OCI-LY3 (cell line): ENCODE measurements at regions not wholly inside any gene's neighbourhood (a gene's known extent, or its start where the extent isn't known, plus 50 kb on each side); places are given as distances from the start of the nearest gene placed in this dataset.

ENCODE experiments used
- H2AFZ ChIP-seq: fragments of 200-600, 300-600 bp; shearing (Covaris generic); 2 replicates; pipeline ENCODE4 v1.6.0; 2014; ENCODE audit warnings: antibody characterized with exemption, low read depth, low read length
- H3K27ac ChIP-seq: fragments of 200-600, 300-600 bp; sonication (generic); 2 replicates; pipeline ENCODE4 v1.5.1; 2014; ENCODE audit warnings: mild to moderate bottlenecking, low read length, moderate library complexity, mixed read lengths
- H3K27me3 ChIP-seq: fragments of 200-600, 300-600 bp; sonication (generic); 2 replicates; pipeline ENCODE4 v1.6.1; 2014; ENCODE audit warnings: low read depth, low read length, mixed read lengths
- H3K36me3 ChIP-seq: fragments of 200-600, 300-600 bp; sonication (generic); replicated peaks from 2 replicates; pipeline ENCODE3; 2014; ENCODE audit warnings: low read depth, low read length, mixed read lengths
- H3K4me1 ChIP-seq: fragments of 300-600, 200-600 bp; sonication (generic); 2 replicates; pipeline ENCODE4 v1.6.1; 2014; ENCODE audit warnings: low read length, mixed read lengths
- H3K4me2 ChIP-seq: fragments of 200-600, 300-600 bp; sonication (generic); 2 replicates; pipeline ENCODE4 v1.6.1; 2014; ENCODE audit warnings: low read length, mixed read lengths
- H3K4me3 ChIP-seq: fragments of 300-600, 200-600 bp; sonication (generic); 2 replicates; pipeline ENCODE4 v1.5.1; 2014; ENCODE audit warnings: antibody characterized with exemption, mild to moderate bottlenecking, low read length, moderate library complexity
- H3K79me2 ChIP-seq: fragments of 300-600, 200-600 bp; shearing (Covaris generic); 2 replicates; pipeline ENCODE4 v1.6.1; 2014; ENCODE audit warnings: mild to moderate bottlenecking, low read length, mixed read lengths
- H3K9ac ChIP-seq: fragments of 300-600, 200-600 bp; shearing (Covaris generic); 2 replicates; pipeline ENCODE4 v1.6.0; 2014; ENCODE audit warnings: mild to moderate bottlenecking, low read length, moderate library complexity
- H3K9me3 ChIP-seq: fragments of 200-600, 300-600 bp; shearing (Covaris generic); 2 replicates; pipeline ENCODE4 v1.6.1; 2014; ENCODE audit warnings: low read length, mixed read lengths; ENCODE audit not compliant: insufficient read depth
- H4K20me1 ChIP-seq: fragments of 200-600, 300-600 bp; sonication (generic); 2 replicates; pipeline ENCODE4 v1.6.1; 2016; ENCODE audit warnings: low read length, mixed read lengths; ENCODE audit not compliant: insufficient read depth
- EZH2phosphoT487 ChIP-seq: fragments of 200-600 bp; shearing (Covaris generic); IDR thresholded peaks from 2 replicates; pipeline ENCODE4 v1.6.1; 2018; ENCODE audit warnings: antibody characterized with exemption, mixed run types, low read depth
- TF ChIP-seq, protein P1 (sequence below): fragments of 200-600, 300-600 bp; sonication (generic); IDR thresholded peaks from 2 replicates; pipeline ENCODE4 v1.5.1; 2014; ENCODE audit warnings: antibody characterized with exemption, low read length, low read depth

DNA sequence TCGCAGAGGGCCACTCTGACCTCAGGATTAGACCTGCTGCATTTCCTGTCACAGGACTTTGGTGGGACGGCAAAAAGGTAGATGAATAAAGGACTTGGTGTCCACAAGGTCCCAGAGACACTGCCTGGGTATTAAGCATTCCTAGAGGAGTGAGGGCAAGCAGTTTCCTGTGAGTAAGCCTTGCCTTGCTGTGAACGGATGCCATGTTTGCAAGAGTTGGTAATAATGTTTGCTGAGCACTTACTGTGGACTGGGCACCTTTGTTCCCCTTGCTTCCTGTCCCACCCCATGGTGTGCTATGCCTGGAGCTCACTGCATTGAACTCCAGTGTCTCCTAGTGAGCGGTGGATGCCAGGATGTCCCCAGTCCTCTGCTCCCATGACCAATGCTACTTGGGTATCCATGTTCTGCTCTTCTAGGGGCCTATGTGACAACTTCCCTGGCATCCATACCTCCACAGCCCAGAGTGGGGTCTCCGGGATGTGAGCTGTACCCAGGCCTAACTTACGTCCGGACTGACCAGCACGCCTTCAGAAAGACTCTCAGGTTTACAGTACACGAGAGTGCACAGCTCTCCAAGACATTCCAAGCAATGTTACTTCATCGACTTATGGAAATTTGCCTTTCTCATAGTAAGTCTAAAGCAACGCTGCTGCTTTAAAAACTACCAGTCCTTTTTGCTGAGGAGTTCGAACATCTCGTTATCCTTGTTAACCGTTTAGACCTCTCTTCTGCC lies 95.5 kb upstream of the MSX1 start:
- Histone ChIP-seq H3K4me3 (peak overlapping the region; percentile 72), H3K36me3 (no peaks in the 10 kb centered on the region), H3K9me3 (no peaks in the 10 kb centered on the region), H3K4me1 (peaks cover 44% of the 10 kb centered on the region), H3K27me3 (peaks cover 55% of the 10 kb centered on the region), H3K79me2 (no peaks in the 10 kb centered on the region), H3K27ac (0 out of 2 replicates have a peak overlapping the region, but pooled peaks have one; percentile 58), H2AFZ (no peak overlapping the region), H3K9ac (peak overlapping the region; percentile 7; the same call in 1 of the 2 replicates), H4K20me1 (peaks cover 19% of the 10 kb centered on the region), H3K4me2 (peak overlapping the region; percentile 93)
- TF ChIP-seq, protein P1, sequence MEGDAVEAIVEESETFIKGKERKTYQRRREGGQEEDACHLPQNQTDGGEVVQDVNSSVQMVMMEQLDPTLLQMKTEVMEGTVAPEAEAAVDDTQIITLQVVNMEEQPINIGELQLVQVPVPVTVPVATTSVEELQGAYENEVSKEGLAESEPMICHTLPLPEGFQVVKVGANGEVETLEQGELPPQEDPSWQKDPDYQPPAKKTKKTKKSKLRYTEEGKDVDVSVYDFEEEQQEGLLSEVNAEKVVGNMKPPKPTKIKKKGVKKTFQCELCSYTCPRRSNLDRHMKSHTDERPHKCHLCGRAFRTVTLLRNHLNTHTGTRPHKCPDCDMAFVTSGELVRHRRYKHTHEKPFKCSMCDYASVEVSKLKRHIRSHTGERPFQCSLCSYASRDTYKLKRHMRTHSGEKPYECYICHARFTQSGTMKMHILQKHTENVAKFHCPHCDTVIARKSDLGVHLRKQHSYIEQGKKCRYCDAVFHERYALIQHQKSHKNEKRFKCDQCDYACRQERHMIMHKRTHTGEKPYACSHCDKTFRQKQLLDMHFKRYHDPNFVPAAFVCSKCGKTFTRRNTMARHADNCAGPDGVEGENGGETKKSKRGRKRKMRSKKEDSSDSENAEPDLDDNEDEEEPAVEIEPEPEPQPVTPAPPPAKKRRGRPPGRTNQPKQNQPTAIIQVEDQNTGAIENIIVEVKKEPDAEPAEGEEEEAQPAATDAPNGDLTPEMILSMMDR, result no peak
- TF ChIP-seq EZH2phosphoT487, result no peak

DNA sequence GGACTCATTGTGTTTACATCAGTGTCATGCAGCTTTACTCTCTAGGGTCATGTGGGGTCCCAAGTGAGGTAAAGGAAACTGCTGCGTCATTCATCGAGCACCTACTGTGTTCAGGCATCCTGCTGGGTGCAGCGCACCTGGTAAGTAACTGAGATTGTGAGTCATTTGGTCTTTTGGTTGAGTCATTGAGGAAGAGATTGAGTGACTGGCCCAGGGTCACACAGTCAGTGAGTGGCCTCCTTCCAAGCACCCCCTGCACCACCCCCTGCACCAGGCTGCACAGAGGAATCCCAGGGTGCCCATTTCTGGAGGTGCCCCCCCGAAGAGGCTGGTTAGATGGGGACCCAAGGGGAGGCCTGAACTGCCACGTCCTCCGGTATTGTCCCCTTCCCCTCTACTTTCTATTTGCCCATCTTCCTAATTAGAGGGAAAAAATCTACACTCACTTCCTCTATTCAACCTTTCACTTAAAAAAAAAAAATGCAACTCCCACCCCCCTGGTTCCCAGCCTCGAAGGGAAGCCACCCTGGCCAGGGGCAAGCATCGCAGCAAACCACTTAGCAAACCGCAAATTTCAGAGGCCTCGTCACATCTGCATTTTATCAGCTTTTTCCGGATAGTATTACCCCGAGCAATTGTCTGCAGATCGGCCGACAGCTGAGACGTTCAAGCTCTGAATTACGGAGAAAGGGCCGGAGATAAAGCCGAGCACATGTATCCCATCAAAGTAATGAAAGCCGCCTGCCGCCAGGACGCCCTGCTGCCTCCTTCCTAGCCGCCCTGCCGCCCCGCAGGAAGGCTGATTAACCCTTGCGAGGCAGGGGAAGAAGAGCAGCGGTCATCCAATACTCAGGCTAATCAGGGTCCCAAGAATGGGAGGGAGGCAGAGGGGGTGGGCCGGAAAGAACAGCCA lies 96.3 kb upstream of the MSX1 start:
- Histone ChIP-seq H3K9ac (peak overlapping the region; percentile 7; the same call in 1 of the 2 replicates), H3K27me3 (peaks cover 56% of the 10 kb centered on the region), H3K9me3 (no peaks in the 10 kb centered on the region), H3K27ac (peak overlapping the region; percentile 58), H4K20me1 (peaks cover 23% of the 10 kb centered on the region), H3K79me2 (no peaks in the 10 kb centered on the region), H2AFZ (no peak overlapping the region), H3K4me2 (peak overlapping the region; percentile 93), H3K4me3 (peak overlapping the region; percentile 72), H3K4me1 (peaks cover 52% of the 10 kb centered on the region), H3K36me3 (no peaks in the 10 kb centered on the region)
- TF ChIP-seq, protein P1, result no peak
- TF ChIP-seq EZH2phosphoT487, result peak; percentile 95

DNA sequence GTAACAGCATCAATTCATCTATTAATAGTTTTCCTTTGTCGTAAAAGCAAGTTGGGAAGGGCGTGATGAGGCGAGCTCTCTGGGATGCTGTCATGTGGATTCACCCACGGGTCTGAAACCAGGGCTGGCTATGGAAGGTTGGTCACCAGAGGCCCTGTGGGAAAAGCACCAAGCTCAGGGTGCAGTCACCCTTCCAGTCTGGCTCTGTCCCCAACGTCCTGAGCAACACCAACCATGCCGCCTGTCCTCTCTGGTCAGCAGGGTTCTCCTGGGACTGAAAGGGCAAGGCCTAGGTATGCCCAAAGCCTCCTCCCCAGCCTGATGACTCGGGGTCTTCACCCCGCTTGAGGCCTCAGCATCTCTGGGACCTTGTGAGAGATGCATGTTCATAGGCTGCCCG lies 97.2 kb upstream of the MSX1 start:
- H3K27me3 ChIP-seq, result peaks cover 62% of the 10 kb centered on the region
- peak overlapping the region; percentile 31 for H3K27ac ChIP-seq
- H4K20me1 ChIP-seq, result peaks cover 31% of the 10 kb centered on the region
- no peak overlapping the region for H2AFZ ChIP-seq
- peak overlapping the region; percentile 93 for H3K4me2 ChIP-seq
- peak overlapping the region; percentile 52 for H3K9ac ChIP-seq
- no peaks in the 10 kb centered on the region for H3K79me2 ChIP-seq
- H3K4me1 ChIP-seq, result peaks cover 55% of the 10 kb centered on the region
- peak overlapping the region; percentile 72 for H3K4me3 ChIP-seq
- H3K36me3 ChIP-seq, result no peaks in the 10 kb centered on the region
- TF ChIP-seq, protein P1, result no peak
- TF ChIP-seq EZH2phosphoT487, result no peak
- no peaks in the 10 kb centered on the region for H3K9me3 ChIP-seq
